H9 (cell line): ENCODE measurements at regions not wholly inside any gene's neighbourhood (a gene's known extent, or its start where the extent isn't known, plus 50 kb on each side); places are given as distances from the start of the nearest gene placed in this dataset.
A peak's percentile ranks its signal among the peaks of the same experiment; 100 is the strongest.

Experiments
- DNase-seq: peaks from one replicate; pipeline ENCODE4 v3.0.0-alpha.2; 2017
- H2AFZ ChIP-seq: one replicate; pipeline ENCODE4 v1.6.1; 2013; ENCODE audit warnings: mild to moderate bottlenecking, low read length, control low read depth, moderate library complexity
- H2AK5ac ChIP-seq: 2 replicates; pipeline ENCODE4 v1.6.1; 2013; ENCODE audit warnings: low read length, control low read depth, mixed read lengths; ENCODE audit not compliant: insufficient read length
- H2BK120ac ChIP-seq: one replicate; pipeline ENCODE4 v1.6.1; 2013; ENCODE audit warnings: low read depth, mild to moderate bottlenecking, low read length, control low read depth, inconsistent platforms; ENCODE audit not compliant: poor library complexity, severe bottlenecking
- H2BK12ac ChIP-seq: 2 replicates; pipeline ENCODE4 v1.6.1; 2013; ENCODE audit warnings: low read length, control low read depth, mixed read lengths, low read depth; ENCODE audit not compliant: insufficient read length
- H2BK15ac ChIP-seq: 2 replicates; pipeline ENCODE4 v1.6.1; 2013; ENCODE audit warnings: low read depth, low read length, control low read depth
- H2BK20ac ChIP-seq: one replicate; pipeline ENCODE4 v1.6.1; 2013; ENCODE audit warnings: low read depth, mild to moderate bottlenecking, low read length, control low read depth, inconsistent platforms; ENCODE audit not compliant: poor library complexity, severe bottlenecking
- H2BK5ac ChIP-seq: 2 replicates; pipeline ENCODE4 v1.6.1; 2013; ENCODE audit warnings: low read length, control low read depth, mixed read lengths; ENCODE audit not compliant: insufficient read length
- H3K14ac ChIP-seq: 2 replicates; pipeline ENCODE4 v1.6.1; 2013; ENCODE audit warnings: low read length, control low read depth; ENCODE audit not compliant: insufficient read depth
- H3K18ac ChIP-seq: 2 replicates; pipeline ENCODE4 v1.6.1; 2013; ENCODE audit warnings: low read depth, mild to moderate bottlenecking, mixed read lengths, low read length, control low read depth; ENCODE audit not compliant: insufficient read length
- H3K23ac ChIP-seq: 2 replicates; pipeline ENCODE4 v1.6.1; 2013; ENCODE audit warnings: low read length, control low read depth, mixed read lengths, low read depth; ENCODE audit not compliant: insufficient read length
- H3K23me2 ChIP-seq: 2 replicates; pipeline ENCODE4 v1.6.1; 2013; ENCODE audit warnings: low read depth, mild to moderate bottlenecking, mixed read lengths, low read length, control low read depth; ENCODE audit not compliant: insufficient read length, poor library complexity, severe bottlenecking
- H3K27ac ChIP-seq: 2 replicates; pipeline ENCODE4 v1.5.1; 2013; ENCODE audit warnings: low read length, control low read depth, mixed read lengths, low read depth; ENCODE audit not compliant: insufficient read length
- H3K27me3 ChIP-seq: 2 replicates; pipeline ENCODE4 v1.6.1; 2013; ENCODE audit warnings: low read length, control low read depth, inconsistent platforms; ENCODE audit not compliant: insufficient read depth
- H3K4ac ChIP-seq: 2 replicates; pipeline ENCODE4 v1.6.1; 2013; ENCODE audit warnings: low read depth, mild to moderate bottlenecking, control low read depth, inconsistent platforms, low read length, moderate library complexity
- H3K4me1 ChIP-seq: 2 replicates; pipeline ENCODE4 v1.6.1; 2013; ENCODE audit warnings: low read length, control low read depth, inconsistent platforms; ENCODE audit not compliant: insufficient read depth
- H3K4me2 ChIP-seq: 2 replicates; pipeline ENCODE4 v1.6.1; 2013; ENCODE audit warnings: low read length, control low read depth, mixed read lengths; ENCODE audit not compliant: insufficient read length, insufficient read depth
- H3K56ac ChIP-seq: 2 replicates; pipeline ENCODE4 v1.6.1; 2013; ENCODE audit warnings: low read depth, mild to moderate bottlenecking, mixed read lengths, low read length, control low read depth; ENCODE audit not compliant: insufficient read length
- H3K79me1 ChIP-seq: 2 replicates; pipeline ENCODE4 v1.6.1; 2013; ENCODE audit warnings: low read depth, mild to moderate bottlenecking, moderate library complexity, low read length, control low read depth, inconsistent platforms; ENCODE audit not compliant: insufficient read depth, poor library complexity, severe bottlenecking
- H3K79me2 ChIP-seq: 2 replicates; pipeline ENCODE4 v1.6.1; 2013; ENCODE audit warnings: low read length, control low read depth, inconsistent platforms; ENCODE audit not compliant: insufficient read depth
- H3K9ac ChIP-seq: 2 replicates; pipeline ENCODE4 v1.6.1; 2013; ENCODE audit warnings: low read length, control low read depth, mixed read lengths; ENCODE audit not compliant: insufficient read length; ENCODE audit errors: extremely low read depth
- H3K9me3 ChIP-seq: one replicate; pipeline ENCODE4 v1.6.1; 2013; ENCODE audit warnings: low read depth, low read length, inconsistent platforms; ENCODE audit not compliant: control insufficient read depth
- H3T11ph ChIP-seq: one replicate; pipeline ENCODE4 v1.6.1; 2013; ENCODE audit warnings: mild to moderate bottlenecking, low read length, control low read depth, inconsistent platforms
- H4K20me1 ChIP-seq: one replicate; pipeline ENCODE4 v1.6.1; 2013; ENCODE audit not compliant: control insufficient read depth, insufficient read length, insufficient read depth
- H4K5ac ChIP-seq: 2 replicates; pipeline ENCODE4 v1.6.1; 2013; ENCODE audit warnings: low read depth, mild to moderate bottlenecking, mixed read lengths, low read length, control low read depth; ENCODE audit not compliant: insufficient read length
- H4K8ac ChIP-seq: replicated peaks from 2 replicates; pipeline ENCODE4 v1.6.1; 2013; ENCODE audit warnings: low read length, control low read depth, mixed read lengths, low read depth; ENCODE audit not compliant: insufficient read length
- H4K91ac ChIP-seq: 2 replicates; pipeline ENCODE4 v1.6.1; 2013; ENCODE audit warnings: low read depth, mild to moderate bottlenecking, moderate library complexity, mixed read lengths, low read length, control low read depth; ENCODE audit not compliant: insufficient read length
- H3K27ac Mint-ChIP-seq, 3 experiments: 2 replicates in 2 of 3; 3 replicates in 1 of 3; pipeline ENCODE4 v1.8.0; 2020 to 2021; ENCODE audit warnings: mixed read lengths in 3 of 3, mild to moderate bottlenecking in 1 of 3, moderate library complexity in 1 of 3
- H3K27me3 Mint-ChIP-seq: 2 replicates; pipeline ENCODE4 v1.8.0; 2021; ENCODE audit warnings: low read depth, mild to moderate bottlenecking, moderate library complexity, mixed read lengths
- H3K36me3 Mint-ChIP-seq, 3 experiments: 2 replicates in 2 of 3; 3 replicates in 1 of 3; pipeline ENCODE4 v1.8.0; 2020 to 2021; ENCODE audit warnings: low read depth in 3 of 3, mixed read lengths in 3 of 3; ENCODE audit not compliant: insufficient read depth in 1 of 3
- H3K4me1 Mint-ChIP-seq, 2 experiments: 2 replicates each; pipeline ENCODE4 v1.8.0; 2020; ENCODE audit warnings: mixed read lengths in 2 of 2
- H3K4me3 Mint-ChIP-seq, 2 experiments: 2 replicates in 1 of 2; 3 replicates in 1 of 2; pipeline ENCODE4 v1.8.0; 2020 to 2021; ENCODE audit warnings: mild to moderate bottlenecking in 2 of 2, mixed read lengths in 2 of 2, moderate library complexity in 1 of 2
- H3K9me3 Mint-ChIP-seq, 2 experiments: 2 replicates in 1 of 2; 3 replicates in 1 of 2; pipeline ENCODE4 v1.8.0; 2020; ENCODE audit warnings: mild to moderate bottlenecking in 2 of 2, mixed read lengths in 2 of 2, moderate library complexity in 1 of 2
- CTCF ChIP-seq: fragments of 200-600 bp; sonication (generic); conservative IDR thresholded peaks from 3 replicates; pipeline ENCODE4 v1.8.0; 2021; ENCODE audit warnings: antibody characterized with exemption, mild to moderate bottlenecking
- WGBS: extraction: QIAGEN DNeasy Blood & Tissue Kit; methylation state at CpG from one replicate; pipeline ENCODE4 v1.1.7; 2013; ENCODE audit warnings: missing lambda C conversion rate, low lambda C conversion rate, mixed read lengths; ENCODE audit not compliant: insufficient read length; ENCODE audit errors: extremely low coverage; 5-methylcytosine and 5-hydroxymethylcytosine counted together

GRCh38 chr12:91577586-91578539 is 395.2 kb upstream of the DCN start:
- Histone ChIP-seq H3K4ac (no peak overlapping the region), H3T11ph (no peak overlapping the region), H4K91ac (no peak overlapping the region), H3K79me2 (no peaks in the 10 kb centered on the region), H3K27me3 (no peaks in the 10 kb centered on the region), H3K56ac (no peak overlapping the region), H2AK5ac (no peak overlapping the region), H4K8ac (no peak overlapping the region), H4K5ac (no peak overlapping the region), H3K4me2 (no peak overlapping the region), H2BK120ac (no peak overlapping the region), H3K18ac (no peak overlapping the region), H2AFZ (no peak overlapping the region), H3K23ac (no peak overlapping the region), H3K9ac (no peak overlapping the region), H2BK15ac (no peak overlapping the region), H3K14ac (no peak overlapping the region), H4K20me1 (no peaks in the 10 kb centered on the region), H3K27ac (no peak overlapping the region), H3K23me2 (no peaks in the 10 kb centered on the region), H3K4me1 (no peaks in the 10 kb centered on the region; the same call in 1 of the 2 replicates), H2BK12ac (no peak overlapping the region), H3K79me1 (no peaks in the 10 kb centered on the region), H3K9me3 (no peaks in the 10 kb centered on the region), H2BK20ac (no peak overlapping the region), H2BK5ac (no peak overlapping the region)
- no peak for DNase-seq
- no CpG with 5 or more reads among the region's 7 CpGs for WGBS
- H3K27ac Mint-ChIP-seq: no peak overlapping the region
- H3K4me3 Mint-ChIP-seq: no peak overlapping the region
- H3K4me1 Mint-ChIP-seq: peaks cover 9 to 11% of the 10 kb centered on the region in 2 experiments
- H3K27me3 Mint-ChIP-seq: no peaks in the 10 kb centered on the region
- H3K36me3 Mint-ChIP-seq: no peaks in the 10 kb centered on the region
- TF ChIP-seq CTCF: peak; percentile 64
- no peaks in the 10 kb centered on the region for H3K9me3 Mint-ChIP-seq
